DMS53 (cell line): ENCODE measurements at regions not wholly inside any gene's neighbourhood (a gene's known extent, or its start where the extent isn't known, plus 50 kb on each side); places are given as distances from the start of the nearest gene placed in this dataset.
"Not testable (repeated sequence)": the region's sequence is repeated elsewhere in the genome, so short reads cannot be mapped to it uniquely, and the experiment has no call there.

Experiments used
- DNase-seq: peaks from one replicate; lab custom pipeline; 2025; lab: John Stamatoyannopoulos, UW

GRCh38 chr3:110473405-110473804 is 598.2 kb upstream of the NECTIN3 start:
- DNase-seq: no peak

GRCh38 chr3:110474397-110474796 is 597.2 kb upstream of the NECTIN3 start:
- no peak for DNase-seq

- peak; percentile 51 for DNase-seq
Measured at GRCh38 chr3:110478377-110479054, 593.1 kb upstream of the NECTIN3 start.

- no peak for DNase-seq
Measured at GRCh38 chr3:110479731-110480130, 591.9 kb upstream of the NECTIN3 start.

- DNase-seq: no peak
Measured at GRCh38 chr3:110485389-110485788, 586.2 kb upstream of the NECTIN3 start.

GRCh38 chr3:110487840-110488239 is 583.8 kb upstream of the NECTIN3 start:
- no peak for DNase-seq

- no peak for DNase-seq
Measured at GRCh38 chr3:110491413-110491812, 580.2 kb upstream of the NECTIN3 start.

GRCh38 chr3:110492876-110493275 is 578.7 kb upstream of the NECTIN3 start:
- DNase-seq: no peak

- DNase-seq: peak; percentile 20
Measured at GRCh38 chr3:110493438-110494092, 578.1 kb upstream of the NECTIN3 start.

GRCh38 chr3:110494093-110494490 is 577.5 kb upstream of the NECTIN3 start:
- DNase-seq: no peak

- no peak for DNase-seq
Measured at GRCh38 chr3:110494728-110495127, 576.9 kb upstream of the NECTIN3 start.

GRCh38 chr3:110495201-110495927 is 576.3 kb upstream of the NECTIN3 start:
- peak; percentile 3 for DNase-seq

GRCh38 chr3:110504401-110504800 is 567.2 kb upstream of the NECTIN3 start:
- DNase-seq: no peak

- DNase-seq: no peak
Measured at GRCh38 chr3:110504901-110505300, 566.7 kb upstream of the NECTIN3 start.

GRCh38 chr3:110506890-110507289 is 564.7 kb upstream of the NECTIN3 start:
- DNase-seq: no peak

GRCh38 chr3:110507570-110507969 is 564.0 kb upstream of the NECTIN3 start:
- DNase-seq: not testable (repeated sequence)

- no peak for DNase-seq
Measured at GRCh38 chr3:110512961-110513360, 558.7 kb upstream of the NECTIN3 start.

- no peak for DNase-seq
Measured at GRCh38 chr3:110518031-110518430, 553.6 kb upstream of the NECTIN3 start.

- no peak for DNase-seq
Measured at GRCh38 chr3:110519071-110519470, 552.5 kb upstream of the NECTIN3 start.

- no peak for DNase-seq
Measured at GRCh38 chr3:110521019-110521418, 550.6 kb upstream of the NECTIN3 start.

GRCh38 chr3:110525558-110526064 is 546.0 kb upstream of the NECTIN3 start:
- DNase-seq: not testable (repeated sequence)

GRCh38 chr3:110526777-110527727 is 544.6 kb upstream of the NECTIN3 start:
- DNase-seq: peak; percentile 29
